ENCODE measurements at regions not wholly inside any gene's neighbourhood (a gene's known extent, or its start where the extent isn't known, plus 50 kb on each side); places are given as distances from the start of the nearest gene placed in this dataset.

GRCh38 chr2:198374375-198375082, 570.1 kb downstream of the PLCL1 start:
- H3K9me3 Mint-ChIP-seq = no peaks in the 10 kb centered on the region
- no peaks in the 10 kb centered on the region for H3K27me3 Mint-ChIP-seq (ENCODE audit: low read depth)
- DNase-seq (ENCODE audit: low spot score) (peak; percentile 70), ATAC-seq (peak; percentile 86)
- TF ChIP-seq SOX15 (CRISPR knock-in tag; IDR thresholded peaks at IDR 0.05) = no peak
- no peak for TF ChIP-seq ZNF232 (CRISPR knock-in tag; IDR thresholded peaks at IDR 0.05)
- TF ChIP-seq, protein P1, sequence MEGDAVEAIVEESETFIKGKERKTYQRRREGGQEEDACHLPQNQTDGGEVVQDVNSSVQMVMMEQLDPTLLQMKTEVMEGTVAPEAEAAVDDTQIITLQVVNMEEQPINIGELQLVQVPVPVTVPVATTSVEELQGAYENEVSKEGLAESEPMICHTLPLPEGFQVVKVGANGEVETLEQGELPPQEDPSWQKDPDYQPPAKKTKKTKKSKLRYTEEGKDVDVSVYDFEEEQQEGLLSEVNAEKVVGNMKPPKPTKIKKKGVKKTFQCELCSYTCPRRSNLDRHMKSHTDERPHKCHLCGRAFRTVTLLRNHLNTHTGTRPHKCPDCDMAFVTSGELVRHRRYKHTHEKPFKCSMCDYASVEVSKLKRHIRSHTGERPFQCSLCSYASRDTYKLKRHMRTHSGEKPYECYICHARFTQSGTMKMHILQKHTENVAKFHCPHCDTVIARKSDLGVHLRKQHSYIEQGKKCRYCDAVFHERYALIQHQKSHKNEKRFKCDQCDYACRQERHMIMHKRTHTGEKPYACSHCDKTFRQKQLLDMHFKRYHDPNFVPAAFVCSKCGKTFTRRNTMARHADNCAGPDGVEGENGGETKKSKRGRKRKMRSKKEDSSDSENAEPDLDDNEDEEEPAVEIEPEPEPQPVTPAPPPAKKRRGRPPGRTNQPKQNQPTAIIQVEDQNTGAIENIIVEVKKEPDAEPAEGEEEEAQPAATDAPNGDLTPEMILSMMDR (IDR thresholded peaks at IDR 0.05) = peak; percentile 58
- H3K36me3 Mint-ChIP-seq = no peaks in the 10 kb centered on the region
- POLR2A ChIA-PET = no interaction called here
- CTCF ChIA-PET = interaction anchor here (0.6 to 1.5 kb wide), 20 partner anchors 8 to 1115 kb away, joined by 3 to 9 read pairs (median 3); no protein-coding TSS in a partner anchor
- H3K4me1 Mint-ChIP-seq = 0 out of 2 replicates have a peak, but pooled peaks cover 3% of the 10 kb centered on the region
- no peak overlapping the region for H3K27ac Mint-ChIP-seq
- H3K4me3 Mint-ChIP-seq = no peak overlapping the region

- ATAC-seq (no peak), DNase-seq (ENCODE audit: low spot score) (no peak)
- no peaks in the 10 kb centered on the region for H3K36me3 Mint-ChIP-seq
- POLR2A ChIA-PET = no interaction called here
- H3K9me3 Mint-ChIP-seq = no peaks in the 10 kb centered on the region
- H3K4me3 Mint-ChIP-seq = no peak overlapping the region
- no peak overlapping the region for H3K27ac Mint-ChIP-seq
- 0 out of 2 replicates have a peak, but pooled peaks cover 3% of the 10 kb centered on the region for H3K4me1 Mint-ChIP-seq
- CTCF ChIA-PET = no interaction called here
- no peaks in the 10 kb centered on the region for H3K27me3 Mint-ChIP-seq (ENCODE audit: low read depth)
- no peak for TF ChIP-seq TP53 (CRISPR knock-in tag; IDR thresholded peaks at IDR 0.05)
- no peak for TF ChIP-seq NR2C2 (CRISPR knock-in tag; IDR thresholded peaks at IDR 0.05)
- no peak for TF ChIP-seq USF2 (CRISPR knock-in tag; IDR thresholded peaks at IDR 0.05)
- TF ChIP-seq, protein P2, sequence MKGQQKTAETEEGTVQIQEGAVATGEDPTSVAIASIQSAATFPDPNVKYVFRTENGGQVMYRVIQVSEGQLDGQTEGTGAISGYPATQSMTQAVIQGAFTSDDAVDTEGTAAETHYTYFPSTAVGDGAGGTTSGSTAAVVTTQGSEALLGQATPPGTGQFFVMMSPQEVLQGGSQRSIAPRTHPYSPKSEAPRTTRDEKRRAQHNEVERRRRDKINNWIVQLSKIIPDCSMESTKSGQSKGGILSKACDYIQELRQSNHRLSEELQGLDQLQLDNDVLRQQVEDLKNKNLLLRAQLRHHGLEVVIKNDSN (CRISPR knock-in tag; IDR thresholded peaks at IDR 0.05) = no peak
- TF ChIP-seq, protein P3, sequence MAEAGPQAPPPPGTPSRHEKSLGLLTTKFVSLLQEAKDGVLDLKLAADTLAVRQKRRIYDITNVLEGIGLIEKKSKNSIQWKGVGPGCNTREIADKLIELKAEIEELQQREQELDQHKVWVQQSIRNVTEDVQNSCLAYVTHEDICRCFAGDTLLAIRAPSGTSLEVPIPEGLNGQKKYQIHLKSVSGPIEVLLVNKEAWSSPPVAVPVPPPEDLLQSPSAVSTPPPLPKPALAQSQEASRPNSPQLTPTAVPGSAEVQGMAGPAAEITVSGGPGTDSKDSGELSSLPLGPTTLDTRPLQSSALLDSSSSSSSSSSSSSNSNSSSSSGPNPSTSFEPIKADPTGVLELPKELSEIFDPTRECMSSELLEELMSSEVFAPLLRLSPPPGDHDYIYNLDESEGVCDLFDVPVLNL (CRISPR knock-in tag; IDR thresholded peaks at IDR 0.05; ENCODE audit: borderline replicate concordance, low read depth) = no peak
- no peak for TF ChIP-seq ZNF671 (CRISPR knock-in tag; IDR thresholded peaks at IDR 0.05)
- no peak for TF ChIP-seq RELA (CRISPR knock-in tag; IDR thresholded peaks at IDR 0.05; ENCODE audit: borderline replicate concordance)
- no peak for TF ChIP-seq IRF2 (CRISPR knock-in tag; IDR thresholded peaks at IDR 0.05; ENCODE audit: borderline replicate concordance, low read depth)
- no peak for TF ChIP-seq ARID4B (CRISPR knock-in tag; IDR thresholded peaks at IDR 0.05; ENCODE audit: borderline replicate concordance)
- no peak for TF ChIP-seq PRRX2 (CRISPR knock-in tag; IDR thresholded peaks at IDR 0.05)
- no peak for TF ChIP-seq AR (CRISPR knock-in tag; IDR thresholded peaks at IDR 0.05)
- TF ChIP-seq KAT7 (CRISPR knock-in tag; IDR thresholded peaks at IDR 0.05; ENCODE audit: borderline replicate concordance) = no peak
- TF ChIP-seq, protein P4, sequence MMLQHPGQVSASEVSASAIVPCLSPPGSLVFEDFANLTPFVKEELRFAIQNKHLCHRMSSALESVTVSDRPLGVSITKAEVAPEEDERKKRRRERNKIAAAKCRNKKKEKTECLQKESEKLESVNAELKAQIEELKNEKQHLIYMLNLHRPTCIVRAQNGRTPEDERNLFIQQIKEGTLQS (CRISPR knock-in tag; conservative IDR thresholded peaks at IDR 0.05) = no peak
- TF ChIP-seq NR1H2 (CRISPR knock-in tag; IDR thresholded peaks at IDR 0.05) = no peak
- TF ChIP-seq ZNF317 (CRISPR knock-in tag; IDR thresholded peaks at IDR 0.05; ENCODE audit: borderline replicate concordance, low read depth) = no peak
- TF ChIP-seq NFE2L1 (CRISPR knock-in tag; IDR thresholded peaks at IDR 0.05) = no peak
- no peak for TF ChIP-seq ZNF263 (CRISPR knock-in tag; IDR thresholded peaks at IDR 0.05; ENCODE audit: low read depth)
- no peak for TF ChIP-seq ZNF396 (CRISPR knock-in tag; IDR thresholded peaks at IDR 0.05; ENCODE audit: borderline replicate concordance)
- TF ChIP-seq MYBL2 (CRISPR knock-in tag; IDR thresholded peaks at IDR 0.05) = no peak
These were observed 567.6 kb downstream of the PLCL1 start for GRCh38 chr2:198371921-198372543.

All from WTC11 (cell line).